Left ventricle myocardium inferior (tissue), 1 donor: ENCODE measurements at regions not wholly inside any gene's neighbourhood (a gene's known extent, or its start where the extent isn't known, plus 50 kb on each side); places are given as distances from the start of the nearest gene placed in this dataset.

Source experiments
- DNase-seq: peaks from one replicate; pipeline ENCODE4 v3.0.0-alpha.2; 2020
- H3K27ac ChIP-seq: fragments of 200-600 bp; replicated peaks from 2 replicates; pipeline ENCODE4 v1.8.0; 2021
- H3K27me3 ChIP-seq: fragments of 200-600 bp; 2 replicates; pipeline ENCODE4 v1.8.0; 2021; ENCODE audit warnings: low read depth
- H3K36me3 ChIP-seq: fragments of 200-600 bp; 2 replicates; pipeline ENCODE4 v1.8.0; 2021
- H3K4me1 ChIP-seq: fragments of 200-600 bp; 2 replicates; pipeline ENCODE4 v1.8.0; 2021
- H3K4me3 ChIP-seq: fragments of 200-600 bp; 2 replicates; pipeline ENCODE4 v1.8.0; 2021; ENCODE audit warnings: mild to moderate bottlenecking, moderate library complexity
- H3K9me3 ChIP-seq: fragments of 200-600 bp; replicated peaks from 2 replicates; pipeline ENCODE4 v1.8.0; 2021
- intact Hi-C: fragments of 100-400 bp; cut with micrococcal nuclease; formaldehyde crosslinking; loops from one replicate; pipeline ENCODE4 v1.11.0; 2022
- TF ChIP-seq, protein P1 (sequence below): fragments of 200-600 bp; IDR thresholded peaks from 2 replicates; pipeline ENCODE4 v1.8.0; 2021; ENCODE audit warnings: antibody characterized with exemption, mild to moderate bottlenecking, borderline replicate concordance
- donor health status: DM: no; HTN: yes; CAD: no; lungs with severe emphysema.

DNA sequence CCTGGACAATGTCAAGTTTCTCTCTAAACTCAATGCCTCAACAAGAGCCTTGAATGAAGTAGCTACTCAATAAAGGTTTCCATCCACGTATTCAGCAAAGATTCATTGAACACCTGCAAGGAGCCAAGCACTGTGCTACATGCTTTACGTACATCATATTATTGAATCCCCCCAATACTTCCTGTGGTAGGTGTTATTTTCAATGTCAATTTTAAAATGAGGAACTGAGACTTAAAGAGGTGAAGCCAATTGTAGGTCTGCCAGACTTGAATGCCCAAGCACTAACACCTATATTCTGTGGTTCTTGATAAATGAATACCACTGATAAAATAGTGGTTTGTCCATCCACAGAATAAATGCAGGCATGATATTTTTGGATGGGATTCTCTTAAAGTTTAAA, 162.3 kb downstream of the DRD1 start:
- TF ChIP-seq, protein P1, sequence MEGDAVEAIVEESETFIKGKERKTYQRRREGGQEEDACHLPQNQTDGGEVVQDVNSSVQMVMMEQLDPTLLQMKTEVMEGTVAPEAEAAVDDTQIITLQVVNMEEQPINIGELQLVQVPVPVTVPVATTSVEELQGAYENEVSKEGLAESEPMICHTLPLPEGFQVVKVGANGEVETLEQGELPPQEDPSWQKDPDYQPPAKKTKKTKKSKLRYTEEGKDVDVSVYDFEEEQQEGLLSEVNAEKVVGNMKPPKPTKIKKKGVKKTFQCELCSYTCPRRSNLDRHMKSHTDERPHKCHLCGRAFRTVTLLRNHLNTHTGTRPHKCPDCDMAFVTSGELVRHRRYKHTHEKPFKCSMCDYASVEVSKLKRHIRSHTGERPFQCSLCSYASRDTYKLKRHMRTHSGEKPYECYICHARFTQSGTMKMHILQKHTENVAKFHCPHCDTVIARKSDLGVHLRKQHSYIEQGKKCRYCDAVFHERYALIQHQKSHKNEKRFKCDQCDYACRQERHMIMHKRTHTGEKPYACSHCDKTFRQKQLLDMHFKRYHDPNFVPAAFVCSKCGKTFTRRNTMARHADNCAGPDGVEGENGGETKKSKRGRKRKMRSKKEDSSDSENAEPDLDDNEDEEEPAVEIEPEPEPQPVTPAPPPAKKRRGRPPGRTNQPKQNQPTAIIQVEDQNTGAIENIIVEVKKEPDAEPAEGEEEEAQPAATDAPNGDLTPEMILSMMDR: no peak

DNA sequence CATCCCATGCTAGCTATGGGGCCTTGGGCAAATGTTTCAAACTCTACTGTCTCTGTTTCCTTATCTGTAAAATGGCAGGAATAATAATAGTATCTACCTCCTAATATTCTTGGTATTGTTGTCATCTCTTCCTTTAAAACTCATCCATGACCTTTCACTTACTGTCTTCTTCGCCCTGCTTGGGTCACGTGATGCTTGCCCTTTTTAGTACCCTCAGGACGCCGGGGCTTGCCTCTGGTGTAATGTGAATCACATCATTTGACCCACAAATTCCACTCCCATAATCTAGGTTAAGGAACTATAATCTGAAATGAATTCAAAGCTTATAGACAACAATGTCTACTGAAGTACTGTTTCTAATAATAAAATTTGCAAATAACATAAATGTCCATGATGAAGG, 162.7 kb downstream of the DRD1 start:
- Histone ChIP-seq H3K9me3 (no peaks in the 10 kb centered on the region), H3K4me1 (no peaks in the 10 kb centered on the region), H3K4me3 (no peak overlapping the region), H3K27me3 (peaks cover 43% of the 10 kb centered on the region), H3K27ac (no peak overlapping the region), H3K36me3 (no peaks in the 10 kb centered on the region)
- TF ChIP-seq, protein P1: no peak
- intact Hi-C loops: no loop called here
- DNase-seq: no peak

More for the DNA sequence above, 162.3 kb downstream of the DRD1 start:
- Histone ChIP-seq H3K27me3 (peaks cover 46% of the 10 kb centered on the region), H3K4me3 (no peak overlapping the region), H3K9me3 (no peaks in the 10 kb centered on the region), H3K36me3 (no peaks in the 10 kb centered on the region), H3K4me1 (no peaks in the 10 kb centered on the region), H3K27ac (no peak overlapping the region)
- no peak for DNase-seq
- intact Hi-C loops: no loop called here

DNA sequence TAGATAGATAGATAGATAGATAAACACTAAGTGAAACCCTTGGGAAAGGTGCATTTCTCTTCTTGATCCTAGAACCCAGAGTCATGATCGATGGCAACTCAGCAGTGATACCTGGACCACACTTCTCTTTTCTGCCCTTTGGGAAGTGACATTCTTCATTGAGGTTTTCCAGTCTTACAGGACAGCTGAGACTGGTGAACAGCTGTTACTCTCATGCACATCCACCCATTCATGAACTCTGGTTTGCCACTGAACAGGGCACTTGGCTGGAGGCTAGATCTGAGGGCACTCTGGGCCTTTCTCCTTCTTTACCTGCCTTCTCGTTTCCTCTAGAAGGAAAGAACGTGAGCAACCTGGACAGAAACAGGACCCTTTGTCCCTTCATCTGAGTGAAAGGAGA, 164.5 kb downstream of the DRD1 start:
- Histone ChIP-seq H3K27me3 (peaks cover 35% of the 10 kb centered on the region), H3K9me3 (no peaks in the 10 kb centered on the region), H3K36me3 (no peaks in the 10 kb centered on the region), H3K4me1 (no peaks in the 10 kb centered on the region), H3K4me3 (no peak overlapping the region), H3K27ac (no peak overlapping the region)
- TF ChIP-seq, protein P1: no peak
- intact Hi-C loops: no loop called here
- DNase-seq: no peak

DNA sequence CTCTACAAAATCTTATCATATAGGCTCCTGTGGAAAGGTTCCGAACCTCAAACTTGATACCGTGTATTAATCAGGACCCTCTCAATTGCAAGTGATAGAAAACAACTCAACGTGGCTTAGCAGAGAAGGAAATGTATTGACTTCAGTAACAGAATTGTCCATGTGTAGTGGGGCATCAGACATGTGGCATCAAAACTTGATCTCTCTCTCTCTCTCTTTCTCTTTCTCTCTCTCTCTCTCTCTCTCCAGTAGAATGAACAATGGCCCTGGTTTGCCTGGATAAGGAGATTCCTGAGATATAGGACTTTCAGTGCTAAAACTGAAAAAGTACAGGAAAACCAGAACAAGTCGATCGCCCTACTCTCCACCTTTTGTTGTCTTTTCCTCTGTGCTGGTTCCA, 168.2 kb downstream of the DRD1 start:
- intact Hi-C loops: no loop called here
- Histone ChIP-seq H3K27me3 (peaks cover 24% of the 10 kb centered on the region), H3K4me3 (no peak overlapping the region), H3K27ac (no peak overlapping the region), H3K4me1 (no peaks in the 10 kb centered on the region), H3K9me3 (no peaks in the 10 kb centered on the region), H3K36me3 (no peaks in the 10 kb centered on the region)
- no peak for DNase-seq
- TF ChIP-seq, protein P1: no peak

DNA sequence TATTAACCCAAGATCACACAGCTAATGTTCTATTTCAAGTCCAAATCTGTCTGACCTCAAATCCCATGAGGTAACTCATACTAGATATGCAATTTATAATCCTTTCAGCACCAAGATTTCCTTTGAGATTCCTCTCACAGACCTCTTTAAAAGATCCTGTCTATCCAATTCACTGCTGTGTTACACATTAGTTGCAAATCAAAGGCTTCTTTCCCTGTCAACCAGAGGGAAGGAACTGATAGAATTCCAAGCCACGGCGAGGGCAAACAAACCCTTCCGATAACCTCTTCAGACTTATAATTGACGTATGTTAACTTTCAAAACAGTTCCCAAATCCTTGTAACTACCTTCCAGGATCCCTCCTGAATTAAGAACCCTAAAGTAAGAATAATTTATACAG, 168.9 kb downstream of the DRD1 start:
- Histone ChIP-seq H3K27ac (no peak overlapping the region), H3K36me3 (no peaks in the 10 kb centered on the region), H3K4me3 (no peak overlapping the region), H3K4me1 (no peaks in the 10 kb centered on the region), H3K27me3 (peaks cover 20% of the 10 kb centered on the region), H3K9me3 (no peaks in the 10 kb centered on the region)
- no peak for DNase-seq
- TF ChIP-seq, protein P1: no peak
- intact Hi-C loops: no loop called here

DNA sequence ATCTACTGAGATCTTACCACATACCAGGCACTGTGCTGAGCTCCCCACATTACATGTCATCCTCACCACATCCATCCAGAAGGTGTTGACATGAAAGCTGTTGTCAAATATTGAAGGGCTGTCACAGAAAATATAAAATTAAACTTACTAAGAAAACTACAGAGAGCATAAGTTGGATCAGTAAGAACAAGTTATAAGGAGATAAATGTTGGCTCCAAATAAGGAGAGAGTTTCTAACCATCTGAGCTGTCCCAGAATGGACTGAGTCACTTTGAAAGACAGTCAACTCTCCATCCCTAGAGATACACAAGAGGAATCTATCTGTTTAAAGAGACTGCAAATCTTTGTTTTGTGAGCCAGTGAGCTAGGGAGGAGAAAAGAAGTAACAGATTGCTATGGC, 169.8 kb downstream of the DRD1 start:
- Histone ChIP-seq H3K9me3 (no peaks in the 10 kb centered on the region), H3K36me3 (no peaks in the 10 kb centered on the region), H3K27ac (no peak overlapping the region), H3K27me3 (peaks cover 11% of the 10 kb centered on the region), H3K4me1 (no peaks in the 10 kb centered on the region), H3K4me3 (no peak overlapping the region)
- no peak for DNase-seq
- TF ChIP-seq, protein P1: no peak
- intact Hi-C loops: no loop called here
